HG03565 (cell line): ENCODE measurements at regions not wholly inside any gene's neighbourhood (a gene's known extent, or its start where the extent isn't known, plus 50 kb on each side); places are given as distances from the start of the nearest gene placed in this dataset.
"Not testable (repeated sequence)": the region's sequence is repeated elsewhere in the genome, so short reads cannot be mapped to it uniquely, and the experiment has no call there.

Source experiments
- ATAC-seq: cut with Tn5 transposase; IDR thresholded peaks from one replicate; pipeline ENCODE4 v1.9.1; 2021; ENCODE audit warnings: mild to moderate bottlenecking, moderate library complexity; ENCODE audit not compliant: unreplicated experiment

- no peak for ATAC-seq
These were observed 359.0 kb upstream of the ANKRD30A start for GRCh38 chr10:36766415-36766810.

- ATAC-seq, result no peak
These were observed 359.5 kb upstream of the ANKRD30A start for GRCh38 chr10:36765782-36766414.

GRCh38 chr10:36764823-36765222 is 360.6 kb upstream of the ANKRD30A start:
- ATAC-seq, result no peak

- no peak for ATAC-seq
These were observed 364.3 kb upstream of the ANKRD30A start for GRCh38 chr10:36761121-36761520.

GRCh38 chr10:36759141-36759805 is 366.1 kb upstream of the ANKRD30A start:
- ATAC-seq, result no peak

GRCh38 chr10:36748128-36748871 is 377.1 kb upstream of the ANKRD30A start:
- ATAC-seq, result no peak

- ATAC-seq, result no peak
These were observed 385.4 kb upstream of the ANKRD30A start for GRCh38 chr10:36739884-36740445.

GRCh38 chr10:36738738-36739431 is 386.5 kb upstream of the ANKRD30A start:
- no peak for ATAC-seq

- ATAC-seq, result no peak
These were observed 389.1 kb upstream of the ANKRD30A start for GRCh38 chr10:36736311-36736710.

GRCh38 chr10:36734590-36734989 is 390.8 kb upstream of the ANKRD30A start:
- not testable (repeated sequence) for ATAC-seq

GRCh38 chr10:36730316-36730715 is 395.1 kb upstream of the ANKRD30A start:
- no peak for ATAC-seq

GRCh38 chr10:36728626-36729025 is 396.8 kb upstream of the ANKRD30A start:
- ATAC-seq, result no peak

GRCh38 chr10:36725581-36726520 is 399.5 kb upstream of the ANKRD30A start:
- ATAC-seq, result no peak

- ATAC-seq, result no peak
These were observed 402.6 kb upstream of the ANKRD30A start for GRCh38 chr10:36722777-36723176.

- ATAC-seq, result no peak
These were observed 403.5 kb upstream of the ANKRD30A start for GRCh38 chr10:36721871-36722270.

GRCh38 chr10:36720895-36721294 is 404.5 kb upstream of the ANKRD30A start:
- no peak for ATAC-seq

GRCh38 chr10:36717118-36717517 is 408.3 kb upstream of the ANKRD30A start:
- no peak for ATAC-seq

- ATAC-seq, result no peak
These were observed 409.1 kb upstream of the ANKRD30A start for GRCh38 chr10:36716291-36716690.

- no peak for ATAC-seq
These were observed 412.7 kb upstream of the ANKRD30A start for GRCh38 chr10:36712695-36713094.

GRCh38 chr10:36711361-36711760 is 414.0 kb upstream of the ANKRD30A start:
- no peak for ATAC-seq
